ENCODE measurements at regions not wholly inside any gene's neighbourhood (a gene's known extent, or its start where the extent isn't known, plus 50 kb on each side); places are given as distances from the start of the nearest gene placed in this dataset.

- Histone ChIP-seq H3K9me3 (no peaks in the 10 kb centered on the region), H3K4me3 (no peak overlapping the region), H3K27me3 (no peaks in the 10 kb centered on the region), H3K4me1 (peaks cover 0 to 15% of the 10 kb centered on the region in 2 donors), H3K27ac (peak overlapping the region; percentile 68 to 86), H3K36me3 (no peaks in the 10 kb centered on the region)
- intact Hi-C loops (cut with DNase I) = loop anchor here (2.0 kb wide), 1 partner anchor 110 kb away; no protein-coding TSS in a partner anchor
- TF ChIP-seq CTCF (IDR thresholded peaks at IDR 0.05) = no peak
- DNase-seq (ENCODE audit: low spot score in 2 of 2) = no peak
These were observed 72.7 kb upstream of the NOX3 start for GRCh38 chr6:155528335-155528734.

- H3K36me3 ChIP-seq = no peaks in the 10 kb centered on the region
- peaks cover 0 to 15% of the 10 kb centered on the region in 2 donors for H3K4me1 ChIP-seq
- H3K27ac ChIP-seq = no peak overlapping the region
- DNase-seq (ENCODE audit: low spot score in 2 of 2) = no peak
- H3K4me3 ChIP-seq = no peak overlapping the region
- intact Hi-C loops (cut with DNase I) = loop anchor here (2.0 kb wide), 1 partner anchor 19 kb away; no protein-coding TSS in a partner anchor
- no peak for TF ChIP-seq CTCF (IDR thresholded peaks at IDR 0.05)
- no peaks in the 10 kb centered on the region for H3K27me3 ChIP-seq
- H3K9me3 ChIP-seq = no peaks in the 10 kb centered on the region
These were observed 71.8 kb upstream of the NOX3 start for GRCh38 chr6:155527443-155527842.

- TF ChIP-seq CTCF (IDR thresholded peaks at IDR 0.05) = no peak
- no peak for DNase-seq (ENCODE audit: low spot score in 2 of 2)
- peaks cover 0 to 7% of the 10 kb centered on the region in 2 donors for H3K4me1 ChIP-seq
- no peak overlapping the region for H3K4me3 ChIP-seq
- H3K27me3 ChIP-seq = no peaks in the 10 kb centered on the region
- H3K9me3 ChIP-seq = no peaks in the 10 kb centered on the region
- no peaks in the 10 kb centered on the region for H3K36me3 ChIP-seq
- intact Hi-C loops (cut with DNase I) = no loop called here
- peak overlapping the region in 1 of 2 donors; percentile 2 for H3K27ac ChIP-seq
These were observed 68.4 kb upstream of the NOX3 start for GRCh38 chr6:155523821-155524651.

GRCh38 chr6:155521719-155522118, 66.1 kb upstream of the NOX3 start:
- no peak for TF ChIP-seq CTCF (IDR thresholded peaks at IDR 0.05)

GRCh38 chr6:155520078-155520477, 64.4 kb upstream of the NOX3 start:
- DNase-seq (ENCODE audit: low spot score in 2 of 2) = no peak
- Histone ChIP-seq H3K27me3 (no peaks in the 10 kb centered on the region), H3K4me3 (no peak overlapping the region), H3K9me3 (no peaks in the 10 kb centered on the region), H3K27ac (no peak overlapping the region), H3K4me1 (no peaks in the 10 kb centered on the region), H3K36me3 (no peaks in the 10 kb centered on the region)
- intact Hi-C loops (cut with DNase I) = no loop called here
- TF ChIP-seq CTCF (IDR thresholded peaks at IDR 0.05) = no peak

More at GRCh38 chr6:155521719-155522118, 66.1 kb upstream of the NOX3 start:
- H3K27ac ChIP-seq = no peak overlapping the region
- no peak for DNase-seq (ENCODE audit: low spot score in 2 of 2)
- no peak overlapping the region for H3K4me3 ChIP-seq
- no peaks in the 10 kb centered on the region for H3K36me3 ChIP-seq
- intact Hi-C loops (cut with DNase I) = no loop called here
- H3K4me1 ChIP-seq = no peaks in the 10 kb centered on the region
- H3K9me3 ChIP-seq = no peaks in the 10 kb centered on the region
- H3K27me3 ChIP-seq = no peaks in the 10 kb centered on the region

Data from ascending aorta (tissue), 2 donors.